MM.1S (cell line): ENCODE measurements at regions not wholly inside any gene's neighbourhood (a gene's known extent, or its start where the extent isn't known, plus 50 kb on each side); places are given as distances from the start of the nearest gene placed in this dataset.

Source experiments
- DNase-seq: peaks from one replicate; pipeline ENCODE4 v3.0.0-alpha.2; 2015
- H2AFZ ChIP-seq: fragments of 300-600 bp; sonication (generic); 2 replicates; pipeline ENCODE4 v1.6.0; 2016; ENCODE audit warnings: antibody characterized with exemption, low read length
- H3F3A ChIP-seq: fragments of 300-600 bp; sonication (generic); 2 replicates; pipeline ENCODE4 v1.6.1; 2016; ENCODE audit warnings: mild to moderate bottlenecking, antibody characterized with exemption, low read length, moderate library complexity, mixed read lengths; ENCODE audit not compliant: insufficient read depth
- H3K27ac ChIP-seq: fragments of 300-600 bp; sonication (generic); 2 replicates; pipeline ENCODE4 v1.5.1; 2016; ENCODE audit warnings: mild to moderate bottlenecking, low read length
- H3K27me3 ChIP-seq: fragments of 300-600 bp; sonication (generic); replicated peaks from 2 replicates; pipeline ENCODE4 v1.6.0; 2016; ENCODE audit warnings: low read length; ENCODE audit not compliant: insufficient read depth
- H3K36me3 ChIP-seq: fragments of 300-600 bp; sonication (generic); replicated peaks from 2 replicates; pipeline ENCODE4 v1.6.1; 2016; ENCODE audit warnings: mild to moderate bottlenecking, low read length, mixed read lengths; ENCODE audit not compliant: insufficient read depth
- H3K4me1 ChIP-seq: fragments of 300-600 bp; sonication (generic); 2 replicates; pipeline ENCODE4 v1.6.1; 2016; ENCODE audit warnings: low read length, mixed read lengths
- H3K4me2 ChIP-seq: fragments of 300-600 bp; sonication (generic); 2 replicates; pipeline ENCODE4 v1.6.0; 2016; ENCODE audit warnings: low read depth, low read length
- H3K4me3 ChIP-seq: fragments of 300-600 bp; sonication (generic); 2 replicates; pipeline ENCODE4 v1.5.1; 2016; ENCODE audit warnings: low read length, mixed read lengths
- H3K79me2 ChIP-seq: fragments of 300-600 bp; sonication (generic); 2 replicates; pipeline ENCODE4 v1.6.1; 2016; ENCODE audit warnings: mixed run types, low read length, mixed read lengths
- H3K9ac ChIP-seq: fragments of 300-600 bp; sonication (generic); 2 replicates; pipeline ENCODE4 v1.6.1; 2016; ENCODE audit warnings: low read length, mixed read lengths
- H3K9me2 ChIP-seq: fragments of 300-600 bp; sonication (generic); replicated peaks from 2 replicates; pipeline ENCODE4 v1.6.1; 2016; ENCODE audit warnings: mild to moderate bottlenecking, low read length, mixed read lengths; ENCODE audit not compliant: insufficient read depth
- H3K9me3 ChIP-seq: fragments of 300-600 bp; sonication (generic); replicated peaks from 2 replicates; pipeline ENCODE4 v1.6.1; 2016; ENCODE audit warnings: mild to moderate bottlenecking, low read length, mixed read lengths; ENCODE audit not compliant: insufficient read depth
- H4K20me1 ChIP-seq: fragments of 300-600 bp; sonication (generic); 2 replicates; pipeline ENCODE4 v1.6.1; 2016; ENCODE audit warnings: mild to moderate bottlenecking, low read length, moderate library complexity, mixed read lengths; ENCODE audit not compliant: insufficient read depth
- EZH2 ChIP-seq: fragments of 300-600 bp; sonication (generic); optimal IDR thresholded peaks from 2 replicates; pipeline ENCODE3; 2017; ENCODE audit warnings: low read depth, mild to moderate bottlenecking, antibody characterized with exemption, low read length, mixed read lengths
- EZH2phosphoT487 ChIP-seq: fragments of 300-600 bp; sonication (generic); IDR thresholded peaks from 2 replicates; pipeline ENCODE4 v1.6.1; 2018; ENCODE audit warnings: antibody characterized with exemption, low read length
- TF ChIP-seq, protein P1 (sequence below): fragments of 300-600 bp; sonication (generic); IDR thresholded peaks from 2 replicates; pipeline ENCODE4 v1.5.1; 2016; ENCODE audit warnings: antibody characterized with exemption, low read length, mixed read lengths

DNA sequence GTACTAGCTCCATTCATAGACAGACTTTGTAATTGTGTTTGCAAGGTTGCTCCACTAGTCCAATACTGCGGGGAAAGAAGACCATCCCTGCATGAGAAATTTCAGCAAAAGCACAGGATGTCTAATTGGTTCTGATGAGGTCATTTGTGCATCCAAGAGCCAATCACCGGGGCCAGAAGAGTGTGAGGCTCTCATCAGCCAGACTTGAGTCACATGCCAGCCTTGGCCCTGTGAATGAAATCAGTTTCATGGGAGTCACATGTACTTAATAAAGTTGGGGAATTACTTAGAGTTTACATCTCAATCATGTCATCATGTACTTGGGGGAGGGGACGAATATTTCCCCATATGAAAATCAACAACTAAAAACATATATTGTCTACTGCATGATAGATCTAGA is 1236.0 kb downstream of the MAT2B start:
- H3K9me2 ChIP-seq, result no peaks in the 10 kb centered on the region
- no peaks in the 10 kb centered on the region for H3K79me2 ChIP-seq
- DNase-seq, result peak; percentile 51
- peak overlapping the region; percentile 7; the same call in 1 of the 2 replicates for H3K9ac ChIP-seq
- TF ChIP-seq EZH2phosphoT487, result no peak
- no peak for TF ChIP-seq EZH2
- TF ChIP-seq, protein P1, sequence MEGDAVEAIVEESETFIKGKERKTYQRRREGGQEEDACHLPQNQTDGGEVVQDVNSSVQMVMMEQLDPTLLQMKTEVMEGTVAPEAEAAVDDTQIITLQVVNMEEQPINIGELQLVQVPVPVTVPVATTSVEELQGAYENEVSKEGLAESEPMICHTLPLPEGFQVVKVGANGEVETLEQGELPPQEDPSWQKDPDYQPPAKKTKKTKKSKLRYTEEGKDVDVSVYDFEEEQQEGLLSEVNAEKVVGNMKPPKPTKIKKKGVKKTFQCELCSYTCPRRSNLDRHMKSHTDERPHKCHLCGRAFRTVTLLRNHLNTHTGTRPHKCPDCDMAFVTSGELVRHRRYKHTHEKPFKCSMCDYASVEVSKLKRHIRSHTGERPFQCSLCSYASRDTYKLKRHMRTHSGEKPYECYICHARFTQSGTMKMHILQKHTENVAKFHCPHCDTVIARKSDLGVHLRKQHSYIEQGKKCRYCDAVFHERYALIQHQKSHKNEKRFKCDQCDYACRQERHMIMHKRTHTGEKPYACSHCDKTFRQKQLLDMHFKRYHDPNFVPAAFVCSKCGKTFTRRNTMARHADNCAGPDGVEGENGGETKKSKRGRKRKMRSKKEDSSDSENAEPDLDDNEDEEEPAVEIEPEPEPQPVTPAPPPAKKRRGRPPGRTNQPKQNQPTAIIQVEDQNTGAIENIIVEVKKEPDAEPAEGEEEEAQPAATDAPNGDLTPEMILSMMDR, result no peak
- peak overlapping the region; percentile 79 for H3K4me2 ChIP-seq
- peak overlapping the region; percentile 79; the same call in 1 of the 2 replicates for H3K27ac ChIP-seq
- H3K4me1 ChIP-seq, result peaks cover 26% of the 10 kb centered on the region
- H3K9me3 ChIP-seq, result no peaks in the 10 kb centered on the region
- H4K20me1 ChIP-seq, result no peaks in the 10 kb centered on the region
- no peaks in the 10 kb centered on the region for H3K27me3 ChIP-seq
- no peaks in the 10 kb centered on the region for H3K36me3 ChIP-seq
- H3F3A ChIP-seq, result peaks cover 21% of the 10 kb centered on the region
- peak overlapping the region; percentile 27; the same call in 1 of the 2 replicates for H3K4me3 ChIP-seq
- peak overlapping the region; percentile 4 for H2AFZ ChIP-seq

DNA sequence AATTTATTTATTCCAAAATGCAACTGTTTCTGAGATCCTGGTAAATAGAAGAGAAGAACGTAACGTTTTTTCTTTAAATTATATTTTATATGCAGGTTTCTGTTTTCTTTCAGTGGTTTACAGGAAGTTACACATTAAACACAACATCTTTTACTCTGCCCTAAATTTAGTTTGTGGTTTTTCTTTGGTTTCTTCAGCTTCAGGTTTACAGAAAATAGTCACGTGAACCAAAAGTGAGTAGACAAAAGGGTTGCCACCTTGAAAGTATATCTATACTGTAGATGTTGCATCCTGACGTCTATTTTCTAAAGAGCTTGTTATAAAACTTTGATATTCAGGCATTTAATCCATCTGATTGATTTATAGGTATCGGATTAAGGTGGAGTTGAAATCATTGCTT is 1236.6 kb downstream of the MAT2B start:
- H3K79me2 ChIP-seq, result no peaks in the 10 kb centered on the region
- H4K20me1 ChIP-seq, result no peaks in the 10 kb centered on the region
- H3F3A ChIP-seq, result peaks cover 21% of the 10 kb centered on the region
- no peaks in the 10 kb centered on the region for H3K9me2 ChIP-seq
- TF ChIP-seq, protein P1, result no peak
- no peak for TF ChIP-seq EZH2
- TF ChIP-seq EZH2phosphoT487, result no peak
- peaks cover 32% of the 10 kb centered on the region for H3K4me1 ChIP-seq
- peak overlapping the region; percentile 13 for H2AFZ ChIP-seq
- H3K9ac ChIP-seq, result peak overlapping the region; percentile 20; the same call in 1 of the 2 replicates
- no peaks in the 10 kb centered on the region for H3K9me3 ChIP-seq
- H3K4me2 ChIP-seq, result peak overlapping the region; percentile 79
- H3K4me3 ChIP-seq, result peak overlapping the region; percentile 27; the same call in 1 of the 2 replicates
- H3K36me3 ChIP-seq, result no peaks in the 10 kb centered on the region
- DNase-seq, result peak; percentile 89
- H3K27me3 ChIP-seq, result no peaks in the 10 kb centered on the region
- H3K27ac ChIP-seq, result peak overlapping the region; percentile 79

DNA sequence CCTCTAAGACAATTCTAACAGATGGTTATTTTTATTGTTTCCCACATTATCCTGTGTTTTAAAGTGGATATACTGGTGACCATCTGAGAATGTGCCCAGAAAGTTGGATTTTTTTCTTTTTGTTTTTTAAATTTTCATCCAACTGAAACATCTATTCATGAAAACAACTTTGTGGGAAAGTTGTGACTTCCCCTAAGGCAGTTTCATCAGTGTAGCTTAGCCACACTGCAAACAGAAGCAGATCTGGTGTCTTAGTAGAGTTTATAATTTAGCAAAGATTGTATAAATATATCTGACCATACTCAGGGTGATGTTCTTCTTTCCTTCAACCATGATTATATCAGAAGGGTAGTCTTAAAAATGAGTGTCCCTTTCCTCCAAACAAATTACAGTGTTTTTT is 1241.3 kb downstream of the MAT2B start:
- no peaks in the 10 kb centered on the region for H3K36me3 ChIP-seq
- peak overlapping the region; percentile 21; the same call in 1 of the 2 replicates for H3K27ac ChIP-seq
- 0 out of 2 replicates have a peak overlapping the region, but pooled peaks have one; percentile 6 for H2AFZ ChIP-seq
- no peaks in the 10 kb centered on the region for H3K9me2 ChIP-seq
- no peaks in the 10 kb centered on the region for H4K20me1 ChIP-seq
- H3K9ac ChIP-seq, result no peak overlapping the region
- H3K4me3 ChIP-seq, result no peak overlapping the region
- TF ChIP-seq EZH2phosphoT487 (no peak), EZH2 (no peak)
- TF ChIP-seq, protein P1, result no peak
- DNase-seq, result peak; percentile 19
- no peaks in the 10 kb centered on the region for H3K79me2 ChIP-seq
- H3F3A ChIP-seq, result peaks cover 14% of the 10 kb centered on the region
- peaks cover 36% of the 10 kb centered on the region for H3K4me1 ChIP-seq
- no peaks in the 10 kb centered on the region for H3K9me3 ChIP-seq
- peak overlapping the region; percentile 17; the same call in 1 of the 2 replicates for H3K4me2 ChIP-seq
- H3K27me3 ChIP-seq, result no peaks in the 10 kb centered on the region
